GM12864 (cell line): ENCODE measurements at regions not wholly inside any gene's neighbourhood (a gene's known extent, or its start where the extent isn't known, plus 50 kb on each side); places are given as distances from the start of the nearest gene placed in this dataset.

Source experiments
- DNase-seq: peaks from one replicate; pipeline ENCODE4 v3.0.0-alpha.2; 2011; ENCODE audit warnings: low read depth
- H3K4me3 ChIP-seq: 2 replicates; pipeline ENCODE4 v1.5.1; 2011; ENCODE audit warnings: mild to moderate bottlenecking, low read depth, low read length, control low read depth
- TF ChIP-seq, protein P1 (sequence below): IDR thresholded peaks from 2 replicates; pipeline ENCODE4 v1.5.1; 2011; ENCODE audit warnings: low read depth, mild to moderate bottlenecking, moderate library complexity, low read length, control low read depth, inconsistent platforms; ENCODE audit errors: missing control alignments

DNA sequence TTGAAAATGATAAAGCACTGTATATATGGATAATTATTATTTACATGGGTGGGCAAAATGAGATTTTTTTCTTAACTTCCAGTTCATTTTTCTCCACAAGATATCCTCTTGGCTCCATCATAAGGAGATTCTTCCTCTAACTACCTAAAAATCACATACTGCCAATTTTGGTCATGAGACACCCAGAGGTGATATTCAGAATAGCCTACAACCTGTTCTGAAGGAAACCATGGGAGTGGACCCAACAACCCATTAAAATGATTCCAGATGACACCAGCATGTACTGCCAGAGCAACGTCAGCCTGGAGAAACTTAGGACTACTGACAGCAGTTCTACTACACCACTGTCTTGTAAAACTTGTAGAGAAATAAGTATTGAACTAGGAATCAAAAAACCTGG lies 136.3 kb upstream of the TMPO start:
- H3K4me3 ChIP-seq = no peak overlapping the region

DNA sequence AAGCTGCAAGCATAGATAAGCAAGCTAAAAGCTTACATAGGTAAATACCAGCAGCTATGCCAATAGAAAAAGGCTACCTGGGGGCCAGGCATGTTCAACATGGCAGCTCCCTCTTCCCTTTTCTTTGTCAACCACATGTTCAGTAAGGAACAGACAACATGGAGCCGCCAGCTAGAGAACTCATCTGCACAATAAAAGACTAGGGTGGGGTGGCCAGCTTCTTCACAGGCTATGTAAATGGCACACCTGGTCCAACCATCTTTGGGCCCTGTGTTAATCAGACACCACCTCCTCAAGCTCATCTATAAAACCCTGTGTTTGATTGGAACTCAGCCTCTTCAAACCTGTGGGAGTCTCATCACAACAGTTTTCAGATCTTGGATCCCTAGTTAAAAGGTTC lies 129.7 kb upstream of the TMPO start:
- H3K4me3 ChIP-seq = no peak overlapping the region
- TF ChIP-seq, protein P1, sequence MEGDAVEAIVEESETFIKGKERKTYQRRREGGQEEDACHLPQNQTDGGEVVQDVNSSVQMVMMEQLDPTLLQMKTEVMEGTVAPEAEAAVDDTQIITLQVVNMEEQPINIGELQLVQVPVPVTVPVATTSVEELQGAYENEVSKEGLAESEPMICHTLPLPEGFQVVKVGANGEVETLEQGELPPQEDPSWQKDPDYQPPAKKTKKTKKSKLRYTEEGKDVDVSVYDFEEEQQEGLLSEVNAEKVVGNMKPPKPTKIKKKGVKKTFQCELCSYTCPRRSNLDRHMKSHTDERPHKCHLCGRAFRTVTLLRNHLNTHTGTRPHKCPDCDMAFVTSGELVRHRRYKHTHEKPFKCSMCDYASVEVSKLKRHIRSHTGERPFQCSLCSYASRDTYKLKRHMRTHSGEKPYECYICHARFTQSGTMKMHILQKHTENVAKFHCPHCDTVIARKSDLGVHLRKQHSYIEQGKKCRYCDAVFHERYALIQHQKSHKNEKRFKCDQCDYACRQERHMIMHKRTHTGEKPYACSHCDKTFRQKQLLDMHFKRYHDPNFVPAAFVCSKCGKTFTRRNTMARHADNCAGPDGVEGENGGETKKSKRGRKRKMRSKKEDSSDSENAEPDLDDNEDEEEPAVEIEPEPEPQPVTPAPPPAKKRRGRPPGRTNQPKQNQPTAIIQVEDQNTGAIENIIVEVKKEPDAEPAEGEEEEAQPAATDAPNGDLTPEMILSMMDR = no peak
- no peak for DNase-seq

More for the DNA sequence above, 136.3 kb upstream of the TMPO start:
- DNase-seq = no peak
- TF ChIP-seq, protein P1 = no peak

DNA sequence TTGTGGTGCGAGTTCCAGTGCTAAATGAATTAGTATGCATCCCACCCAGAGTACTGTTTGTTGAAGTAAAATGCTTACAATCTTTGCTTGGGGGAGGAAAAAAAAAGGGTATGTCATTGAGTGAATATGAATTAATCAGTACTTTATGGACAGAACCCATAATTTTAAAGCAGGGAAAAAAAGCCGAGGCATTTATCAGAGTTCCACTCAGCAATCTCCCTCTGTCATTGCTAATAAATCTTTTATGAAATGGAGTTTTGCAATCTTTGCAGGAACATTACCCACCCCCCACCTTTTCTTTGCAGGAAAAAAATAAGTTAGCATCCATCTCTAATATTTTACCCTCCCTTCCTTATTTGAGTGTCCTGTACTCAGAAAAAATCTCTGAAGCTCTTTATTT lies 127.9 kb upstream of the TMPO start:
- DNase-seq = no peak
- no peak overlapping the region for H3K4me3 ChIP-seq
- TF ChIP-seq, protein P1 = no peak

DNA sequence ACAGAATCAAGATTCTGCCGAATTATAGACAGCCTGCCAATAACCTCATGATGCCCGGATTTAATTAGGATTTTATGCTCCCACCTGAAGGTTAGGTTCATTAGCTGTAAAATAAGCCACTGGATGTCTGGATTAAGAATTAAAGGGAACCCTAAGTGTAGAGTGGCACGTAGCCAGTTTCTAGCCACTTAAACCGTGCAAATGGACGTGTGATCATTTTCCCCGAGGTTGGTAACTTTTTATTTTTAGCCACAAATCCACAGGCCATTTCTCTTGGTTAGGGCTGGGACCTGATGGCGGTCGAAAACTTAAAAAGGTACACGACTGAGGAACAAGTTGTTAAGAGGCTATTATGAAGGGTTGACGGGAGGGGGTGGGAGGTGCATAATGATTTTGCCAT lies 127.3 kb upstream of the TMPO start:
- no peak overlapping the region for H3K4me3 ChIP-seq
- no peak for DNase-seq
- TF ChIP-seq, protein P1 = no peak

DNA sequence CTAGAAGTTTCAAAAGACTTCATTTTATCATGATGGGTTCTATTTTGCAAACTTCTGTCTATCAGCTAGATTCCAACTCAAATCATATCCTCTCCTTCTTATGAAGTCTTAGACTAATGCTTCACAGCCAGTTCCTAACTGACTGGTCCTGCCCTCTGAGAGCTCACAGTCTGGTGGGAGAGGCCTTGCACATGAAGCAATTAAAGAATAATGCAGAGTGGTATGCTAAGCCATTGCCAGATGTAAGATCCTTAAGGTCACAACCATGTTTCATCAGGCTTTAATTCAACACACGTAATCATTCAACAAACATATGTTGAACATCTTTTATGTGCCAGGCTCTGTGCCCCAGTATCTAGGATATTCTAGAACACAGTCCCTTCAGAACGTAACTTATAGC lies 125.8 kb upstream of the TMPO start:
- DNase-seq = no peak
- no peak overlapping the region for H3K4me3 ChIP-seq
- TF ChIP-seq, protein P1 = no peak

DNA sequence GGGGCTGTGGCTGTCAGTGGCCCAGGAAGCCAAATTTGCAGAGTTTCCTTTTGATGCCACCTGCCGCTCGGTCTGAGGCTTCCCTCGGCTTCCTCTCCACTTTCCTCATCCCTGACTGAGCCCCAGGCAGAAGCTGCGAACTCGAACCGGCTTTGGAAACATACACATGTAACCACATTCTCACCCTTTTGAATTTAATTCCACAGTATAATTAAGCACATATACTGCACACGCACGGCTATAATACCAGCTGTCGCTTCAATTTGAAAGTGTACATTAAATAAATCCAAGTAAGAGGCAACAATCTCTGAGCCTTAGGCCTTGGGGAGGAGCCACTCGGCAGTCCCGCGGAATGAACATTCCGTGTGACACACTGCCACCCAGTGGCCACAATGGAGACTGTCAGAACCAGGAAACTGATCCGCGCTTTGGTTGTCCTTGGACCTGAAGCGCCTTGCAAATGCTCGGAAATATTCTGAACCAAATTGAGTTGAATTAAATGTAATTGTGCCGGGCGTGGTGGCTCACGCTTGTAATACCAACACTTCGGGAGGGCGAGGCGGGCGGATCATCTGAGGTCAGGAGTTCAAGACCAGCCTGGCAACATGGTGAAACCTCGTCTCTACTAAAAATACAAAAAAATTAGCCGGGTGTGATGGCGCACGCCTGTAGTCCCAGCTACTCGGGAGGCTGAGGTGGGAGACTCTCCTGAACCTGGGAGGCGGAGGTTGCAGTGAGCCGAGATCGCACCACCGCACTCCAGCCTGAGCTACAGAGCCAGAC lies 117.9 kb upstream of the TMPO start:
- peak overlapping the region; percentile 16; the same call in 1 of the 2 replicates for H3K4me3 ChIP-seq
- TF ChIP-seq, protein P1 = peak; percentile 86
- DNase-seq = peak; percentile 37

DNA sequence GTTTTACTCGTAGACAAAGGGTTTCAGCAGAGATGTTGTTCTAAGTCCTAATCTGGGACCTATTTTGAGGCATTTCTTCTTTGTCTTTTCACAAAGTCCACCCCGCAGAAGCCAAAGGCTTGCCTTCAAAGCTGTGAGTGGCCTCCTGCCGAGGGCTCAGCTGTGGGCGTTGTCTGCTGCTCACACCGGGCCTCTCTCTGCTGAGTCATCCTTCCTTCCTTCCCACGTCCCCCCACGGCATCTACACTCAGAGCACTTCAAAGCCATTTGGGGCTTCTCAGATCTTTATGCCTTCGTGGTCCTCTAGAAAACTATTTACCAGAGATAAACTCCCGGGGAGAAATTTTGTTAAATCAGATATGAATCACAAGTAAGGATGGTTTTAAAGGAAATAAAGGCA lies 115.9 kb upstream of the TMPO start:
- no peak overlapping the region for H3K4me3 ChIP-seq
- TF ChIP-seq, protein P1 = no peak
- DNase-seq = peak; percentile 37
